GM18907 (cell line): ENCODE measurements at regions not wholly inside any gene's neighbourhood (a gene's known extent, or its start where the extent isn't known, plus 50 kb on each side); places are given as distances from the start of the nearest gene placed in this dataset.
"Not testable (repeated sequence)": the region's sequence is repeated elsewhere in the genome, so short reads cannot be mapped to it uniquely, and the experiment has no call there.

Experiments
- ATAC-seq: cut with Tn5 transposase; IDR thresholded peaks from one replicate; pipeline ENCODE4 v1.9.1; 2021; ENCODE audit warnings: mild to moderate bottlenecking, moderate library complexity; ENCODE audit not compliant: unreplicated experiment

- ATAC-seq, result not testable (repeated sequence)
Observed at GRCh38 chr15:24477107-24478025, 198.2 kb upstream of the NPAP1 start.

- ATAC-seq, result not testable (repeated sequence)
Observed at GRCh38 chr15:24485885-24486567, 189.5 kb upstream of the NPAP1 start.

- not testable (repeated sequence) for ATAC-seq
Observed at GRCh38 chr15:24488164-24488907, 187.2 kb upstream of the NPAP1 start.

GRCh38 chr15:24505216-24505615 is 170.4 kb upstream of the NPAP1 start:
- ATAC-seq, result not testable (repeated sequence)

GRCh38 chr15:24509714-24510113 is 165.9 kb upstream of the NPAP1 start:
- ATAC-seq, result not testable (repeated sequence)

GRCh38 chr15:24511598-24511997 is 164.0 kb upstream of the NPAP1 start:
- not testable (repeated sequence) for ATAC-seq

- not testable (repeated sequence) for ATAC-seq
Observed at GRCh38 chr15:24518772-24519171, 156.8 kb upstream of the NPAP1 start.

GRCh38 chr15:24531235-24531634 is 144.3 kb upstream of the NPAP1 start:
- not testable (repeated sequence) for ATAC-seq

- not testable (repeated sequence) for ATAC-seq
Observed at GRCh38 chr15:24534032-24534431, 141.5 kb upstream of the NPAP1 start.

- not testable (repeated sequence) for ATAC-seq
Observed at GRCh38 chr15:24557281-24557680, 118.3 kb upstream of the NPAP1 start.

GRCh38 chr15:24607636-24608035 is 67.9 kb upstream of the NPAP1 start:
- ATAC-seq, result no peak

- no peak for ATAC-seq
Observed at GRCh38 chr15:24617646-24618045, 57.9 kb upstream of the NPAP1 start.

GRCh38 chr15:24621630-24622215 is 53.9 kb upstream of the NPAP1 start:
- no peak for ATAC-seq
